Esophagus squamous epithelium (tissue), 5 donors: ENCODE measurements at regions not wholly inside any gene's neighbourhood (a gene's known extent, or its start where the extent isn't known, plus 50 kb on each side); places are given as distances from the start of the nearest gene placed in this dataset.

ENCODE experiments used
- DNase-seq: peaks from one replicate; lab custom pipeline; 2025; lab: John Stamatoyannopoulos, UW
- H3K27ac ChIP-seq, 4 donors: fragments of 200-600 bp; sonication (generic); one replicate each; pipeline ENCODE4 v1.5.1; 2016 to 2019; ENCODE audit warnings: mild to moderate bottlenecking in 1 of 4
- H3K27me3 ChIP-seq, 4 donors: fragments of 200-600 bp; sonication (generic); 1 replicate in 3 of 4; 2 replicates in 1 of 4; pipeline versions ENCODE4 v1.5.1 to v1.6.0; 2017 to 2021; ENCODE audit warnings: antibody characterized with exemption in 1 of 4
- H3K36me3 ChIP-seq, 3 donors: fragments of 200-600 bp; sonication (generic); one replicate each; pipeline ENCODE4 v1.5.1; 2016 to 2019
- H3K4me1 ChIP-seq, 3 donors: fragments of 200-600 bp; sonication (generic); one replicate each; pipeline ENCODE4 v1.5.1; 2017 to 2019
- H3K4me3 ChIP-seq, 4 donors: fragments of 200-600 bp; sonication (generic); 1 replicate in 3 of 4; 2 replicates in 1 of 4; pipeline ENCODE4 v1.5.1; 2016 to 2019; ENCODE audit warnings: mild to moderate bottlenecking in 2 of 4, moderate library complexity in 1 of 4
- H3K9me3 ChIP-seq, 3 donors: fragments of 200-600 bp; sonication (generic); one replicate each; pipeline ENCODE4 v1.5.1; 2016 to 2019
- POLR2A ChIP-seq, 4 donors: fragments of 450-650 bp; IDR thresholded peaks; one replicate each; pipeline ENCODE4 v1.6.1; 2017; ENCODE audit warnings: antibody characterized with exemption in 4 of 4, mild to moderate bottlenecking in 4 of 4, moderate library complexity in 3 of 4
- WGBS, 2 donors: methylation state at CpG; one replicate each; pipeline ENCODE4 v1.1.5; 2018; 5-methylcytosine and 5-hydroxymethylcytosine counted together
- intact Hi-C: fragments of 100-400 bp; cut with DNase I; formaldehyde crosslinking; loops from one replicate; pipeline ENCODE4 v1.15.0; 2022
- TF ChIP-seq, protein P1 (sequence below), 6 experiments: fragments of 450-650 bp in 4 of 6; fragments of 200-600 bp in 2 of 6; sonication (generic) in 2 of 6; IDR thresholded peaks; one replicate each; pipeline ENCODE4 v1.5.1; 2016 to 2019; ENCODE audit warnings: antibody characterized with exemption in 6 of 6, mild to moderate bottlenecking in 4 of 6, moderate library complexity in 4 of 6
- donor health status: DM: yes; HTN: yes; CAD: no.

DNA sequence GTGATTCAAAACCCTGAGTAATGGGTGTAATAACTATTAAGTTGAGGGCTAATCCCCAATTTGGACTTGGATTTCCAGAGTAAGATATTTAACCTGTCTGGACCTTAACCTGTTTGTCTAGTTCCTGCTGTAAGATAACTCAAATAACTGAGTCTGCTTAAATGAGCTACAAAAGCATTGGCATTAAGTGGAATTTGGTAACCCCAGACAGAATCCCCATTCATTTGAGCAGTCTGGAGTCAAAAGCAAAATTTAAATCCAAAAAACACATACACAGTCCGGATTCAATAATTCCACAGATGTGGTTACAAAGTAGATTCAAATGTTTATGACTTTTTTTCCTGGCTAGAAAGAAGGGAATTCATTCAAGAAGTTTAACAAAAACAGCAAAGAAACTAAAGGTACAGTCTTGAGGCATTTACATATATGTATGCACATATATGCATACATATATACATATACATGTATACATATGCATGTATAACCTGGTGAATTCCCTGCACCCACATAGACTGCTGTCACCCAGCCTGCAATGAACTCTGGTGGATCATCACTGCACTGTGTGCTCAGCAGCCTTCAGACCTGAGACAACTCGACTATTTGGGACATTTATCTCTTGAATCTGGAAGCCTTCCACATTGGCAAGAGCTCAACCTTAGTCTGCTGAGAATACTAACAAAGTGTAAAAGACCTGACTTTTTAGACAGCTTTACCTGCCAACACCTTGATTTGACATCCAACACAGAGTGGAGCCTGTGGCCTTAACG, 205.4 kb downstream of the LURAP1L start:
- no peak overlapping the region for H3K4me3 ChIP-seq
- H3K27ac ChIP-seq: no peak overlapping the region
- TF ChIP-seq, protein P1, sequence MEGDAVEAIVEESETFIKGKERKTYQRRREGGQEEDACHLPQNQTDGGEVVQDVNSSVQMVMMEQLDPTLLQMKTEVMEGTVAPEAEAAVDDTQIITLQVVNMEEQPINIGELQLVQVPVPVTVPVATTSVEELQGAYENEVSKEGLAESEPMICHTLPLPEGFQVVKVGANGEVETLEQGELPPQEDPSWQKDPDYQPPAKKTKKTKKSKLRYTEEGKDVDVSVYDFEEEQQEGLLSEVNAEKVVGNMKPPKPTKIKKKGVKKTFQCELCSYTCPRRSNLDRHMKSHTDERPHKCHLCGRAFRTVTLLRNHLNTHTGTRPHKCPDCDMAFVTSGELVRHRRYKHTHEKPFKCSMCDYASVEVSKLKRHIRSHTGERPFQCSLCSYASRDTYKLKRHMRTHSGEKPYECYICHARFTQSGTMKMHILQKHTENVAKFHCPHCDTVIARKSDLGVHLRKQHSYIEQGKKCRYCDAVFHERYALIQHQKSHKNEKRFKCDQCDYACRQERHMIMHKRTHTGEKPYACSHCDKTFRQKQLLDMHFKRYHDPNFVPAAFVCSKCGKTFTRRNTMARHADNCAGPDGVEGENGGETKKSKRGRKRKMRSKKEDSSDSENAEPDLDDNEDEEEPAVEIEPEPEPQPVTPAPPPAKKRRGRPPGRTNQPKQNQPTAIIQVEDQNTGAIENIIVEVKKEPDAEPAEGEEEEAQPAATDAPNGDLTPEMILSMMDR (IDR thresholded peaks at IDR 0.05): no peak
- no peak for TF ChIP-seq POLR2A (IDR thresholded peaks at IDR 0.05)
- H3K9me3 ChIP-seq: no peaks in the 10 kb centered on the region
- 39 to 56% methylated on average over 3 of the region's 3 CpGs for WGBS, 2 donors
- H3K36me3 ChIP-seq: no peaks in the 10 kb centered on the region
- H3K4me1 ChIP-seq: no peaks in the 10 kb centered on the region
- no peaks in the 10 kb centered on the region for H3K27me3 ChIP-seq
- DNase-seq: no peak
- intact Hi-C loops: no loop called here

DNA sequence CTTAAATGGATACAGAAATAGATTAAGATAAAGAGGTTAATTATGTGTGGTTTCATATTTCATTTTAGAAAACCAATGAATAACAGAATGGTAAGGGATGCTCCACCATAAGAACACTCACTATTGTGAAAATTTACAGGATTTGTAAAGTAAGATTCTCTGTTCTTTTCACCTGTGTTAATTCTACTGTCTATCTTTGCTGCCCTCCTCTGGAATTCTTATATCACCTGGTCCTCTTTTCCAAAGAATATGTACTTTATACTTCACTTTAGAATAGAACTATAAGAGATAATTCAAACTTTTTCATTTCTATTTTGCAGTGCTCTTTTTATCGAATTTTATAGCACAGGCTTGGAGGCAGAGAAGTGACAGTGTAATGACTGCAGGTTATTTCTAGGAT, 213.4 kb downstream of the LURAP1L start:
- WGBS, 2 donors: 38 to 67% methylated on average over 1 of the region's 1 CpG
- Histone ChIP-seq H3K4me3 (no peak overlapping the region), H3K36me3 (no peaks in the 10 kb centered on the region), H3K4me1 (no peaks in the 10 kb centered on the region), H3K9me3 (no peaks in the 10 kb centered on the region), H3K27ac (no peak overlapping the region), H3K27me3 (no peaks in the 10 kb centered on the region)
- DNase-seq: no peak
- TF ChIP-seq, protein P1 (IDR thresholded peaks at IDR 0.05): peak in 1 of 6 experiments; percentile 17
- no peak for TF ChIP-seq POLR2A (IDR thresholded peaks at IDR 0.05)
- intact Hi-C loops: no loop called here

DNA sequence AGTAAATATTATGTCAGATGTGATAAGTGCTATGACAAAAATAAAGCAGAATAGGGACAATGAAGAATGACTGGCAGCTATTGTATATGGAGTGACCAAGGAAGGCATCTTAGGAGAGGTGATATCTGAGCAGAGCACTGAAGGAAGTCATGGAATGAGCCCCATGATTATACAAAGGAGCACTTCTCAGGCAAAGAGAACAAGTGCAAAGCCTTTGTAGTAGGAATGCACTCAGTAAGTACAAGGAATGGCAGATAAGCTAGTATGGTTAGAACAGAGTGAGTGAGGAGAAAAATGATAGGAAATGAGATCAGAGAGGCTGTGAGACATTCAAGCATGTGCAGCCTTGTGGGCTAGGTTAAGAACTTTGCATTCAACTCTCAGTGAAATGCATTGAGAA, 214.8 kb downstream of the LURAP1L start:
- intact Hi-C loops: no loop called here
- no peaks in the 10 kb centered on the region for H3K36me3 ChIP-seq
- no peak for DNase-seq
- H3K4me3 ChIP-seq: no peak overlapping the region
- H3K27me3 ChIP-seq: no peaks in the 10 kb centered on the region
- no peak for TF ChIP-seq POLR2A (IDR thresholded peaks at IDR 0.05)
- H3K4me1 ChIP-seq: no peaks in the 10 kb centered on the region
- no peaks in the 10 kb centered on the region for H3K9me3 ChIP-seq
- H3K27ac ChIP-seq: no peak overlapping the region

DNA sequence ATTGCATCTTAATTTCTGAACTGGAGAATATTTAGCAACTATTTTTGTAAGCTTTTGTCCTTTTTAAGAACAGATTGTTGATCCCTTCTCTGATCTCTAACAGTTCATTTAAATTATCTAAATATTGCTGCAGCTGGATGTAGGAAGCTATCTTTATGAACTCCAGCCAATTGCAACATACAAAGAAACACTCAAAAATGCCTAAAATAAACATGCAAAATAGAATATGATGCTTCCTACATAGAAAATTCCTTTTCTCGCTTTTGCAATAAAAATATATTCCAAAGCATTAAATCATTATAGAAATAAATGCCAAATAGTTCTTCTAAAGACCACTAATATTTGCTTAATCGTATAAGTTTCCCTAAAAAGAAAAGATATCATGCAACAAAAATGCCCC, 218.6 kb downstream of the LURAP1L start:
- WGBS, 2 donors: 57 to 73% methylated on average over 2 of the region's 2 CpGs
- Histone ChIP-seq H3K4me3 (no peak overlapping the region), H3K4me1 (no peaks in the 10 kb centered on the region), H3K9me3 (no peaks in the 10 kb centered on the region), H3K27me3 (no peaks in the 10 kb centered on the region), H3K27ac (no peak overlapping the region), H3K36me3 (no peaks in the 10 kb centered on the region)
- DNase-seq: no peak
- TF ChIP-seq, protein P1 (IDR thresholded peaks at IDR 0.05): no peak
- TF ChIP-seq POLR2A (IDR thresholded peaks at IDR 0.05): no peak
- intact Hi-C loops: no loop called here

DNA sequence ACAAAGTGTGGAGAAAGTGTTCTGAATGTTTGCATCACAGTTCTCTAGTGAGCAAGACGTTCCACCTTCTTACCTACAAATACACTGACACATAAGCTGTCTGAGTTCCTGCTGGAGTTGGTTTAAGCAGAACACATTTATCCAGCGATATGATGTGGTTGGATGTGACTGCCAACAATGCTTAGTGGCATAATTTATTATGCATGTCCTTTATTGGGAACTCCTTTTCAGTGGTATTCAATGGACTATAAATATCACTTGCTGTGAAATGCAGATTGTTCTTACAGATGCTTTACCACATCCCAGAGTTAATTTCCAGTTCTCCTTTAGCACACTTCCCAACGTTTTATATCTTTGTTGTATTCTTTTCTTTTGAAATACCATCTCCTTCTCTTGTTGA, 222.2 kb downstream of the LURAP1L start:
- no peak overlapping the region for H3K27ac ChIP-seq
- H3K27me3 ChIP-seq: no peaks in the 10 kb centered on the region
- no peak for DNase-seq
- no peaks in the 10 kb centered on the region for H3K9me3 ChIP-seq
- no peak for TF ChIP-seq POLR2A (IDR thresholded peaks at IDR 0.05)
- TF ChIP-seq, protein P1 (IDR thresholded peaks at IDR 0.05): no peak
- 18 to 23% methylated on average over 3 of the region's 3 CpGs for WGBS, 2 donors
- intact Hi-C loops: no loop called here
- H3K4me1 ChIP-seq: peaks cover 0 to 2% (median 0%) of the 10 kb centered on the region in 3 donors
- no peaks in the 10 kb centered on the region for H3K36me3 ChIP-seq
- H3K4me3 ChIP-seq: no peak overlapping the region
